H1 (cell line): ENCODE measurements at regions not wholly inside any gene's neighbourhood (a gene's known extent, or its start where the extent isn't known, plus 50 kb on each side); places are given as distances from the start of the nearest gene placed in this dataset.

Experiments used
- CHD2 ChIP-seq: IDR thresholded peaks from 2 replicates; pipeline ENCODE4 v1.6.1; 2012; ENCODE audit warnings: low read length, improper control_type of control experiment
- CTCF ChIP-seq, 3 experiments: IDR thresholded peaks; 1 replicate in 2 of 3; 2 replicates in 1 of 3; pipeline versions ENCODE4 v1.5.1 to v1.6.1; 2011; ENCODE audit warnings: low read length in 3 of 3, mild to moderate bottlenecking in 3 of 3, inconsistent platforms in 2 of 3, low read depth in 1 of 3, moderate library complexity in 1 of 3; ENCODE audit not compliant: insufficient read depth in 1 of 3; ENCODE audit errors: control extremely low read depth in 1 of 3
- EP300 ChIP-seq, 2 experiments: IDR thresholded peaks; 1 replicate in 1 of 2; 2 replicates in 1 of 2; pipeline ENCODE4 v1.6.1; 2011 to 2012; ENCODE audit warnings: low read depth in 2 of 2, low read length in 2 of 2, mild to moderate bottlenecking in 2 of 2, borderline replicate concordance in 1 of 2, inconsistent platforms in 1 of 2, moderate library complexity in 1 of 2
- JUND ChIP-seq: IDR thresholded peaks from 2 replicates; pipeline ENCODE4 v1.6.1; 2011; ENCODE audit warnings: mild to moderate bottlenecking, improper control_type of control experiment, low read length
- KDM5A ChIP-seq: fragments of 200-600 bp; IDR thresholded peaks from 2 replicates; pipeline ENCODE4 v1.7.1; 2012; ENCODE audit warnings: mild to moderate bottlenecking, low read length, inconsistent platforms, mixed read lengths
- RAD21 ChIP-seq, 2 experiments: IDR thresholded peaks in 1 of 2; conservative IDR thresholded peaks in 1 of 2; 2 replicates each; pipeline ENCODE4 v1.6.1; 2011; ENCODE audit warnings: low read depth in 2 of 2, low read length in 2 of 2, improper control_type of control experiment in 1 of 2, inconsistent platforms in 1 of 2, mild to moderate bottlenecking in 1 of 2, moderate library complexity in 1 of 2
- RFX5 ChIP-seq: IDR thresholded peaks from 2 replicates; pipeline ENCODE4 v1.6.1; 2011; ENCODE audit warnings: low read depth, low read length, improper control_type of control experiment, borderline replicate concordance
- SP2 ChIP-seq: IDR thresholded peaks from 2 replicates; pipeline ENCODE4 v1.6.1; 2012; ENCODE audit warnings: mild to moderate bottlenecking, low read length, inconsistent platforms

GRCh38 chr3:162130582-162130981 is 634.0 kb downstream of the OTOL1 start:
- TF ChIP-seq RAD21 (IDR thresholded peaks at IDR 0.05 in 1 of 2, conservative IDR thresholded peaks at IDR 0.05 in 1 of 2; ENCODE audit: low read depth in 2 of 2, low read length in 2 of 2) (no peak), CTCF (IDR thresholded peaks at IDR 0.05; ENCODE audit: control extremely low read depth in 1 of 3, insufficient read depth in 1 of 3, low read depth in 1 of 3, low read length in 3 of 3) (no peak), KDM5A (no peak), CHD2 (no peak), JUND (no peak), EP300 (IDR thresholded peaks at IDR 0.05; ENCODE audit: borderline replicate concordance in 1 of 2, low read depth in 2 of 2, low read length in 2 of 2) (no peak), SP2 (no peak), RFX5 (no peak)
